ENCODE measurements at regions not wholly inside any gene's neighbourhood (a gene's known extent, or its start where the extent isn't known, plus 50 kb on each side); places are given as distances from the start of the nearest gene placed in this dataset.

DNA sequence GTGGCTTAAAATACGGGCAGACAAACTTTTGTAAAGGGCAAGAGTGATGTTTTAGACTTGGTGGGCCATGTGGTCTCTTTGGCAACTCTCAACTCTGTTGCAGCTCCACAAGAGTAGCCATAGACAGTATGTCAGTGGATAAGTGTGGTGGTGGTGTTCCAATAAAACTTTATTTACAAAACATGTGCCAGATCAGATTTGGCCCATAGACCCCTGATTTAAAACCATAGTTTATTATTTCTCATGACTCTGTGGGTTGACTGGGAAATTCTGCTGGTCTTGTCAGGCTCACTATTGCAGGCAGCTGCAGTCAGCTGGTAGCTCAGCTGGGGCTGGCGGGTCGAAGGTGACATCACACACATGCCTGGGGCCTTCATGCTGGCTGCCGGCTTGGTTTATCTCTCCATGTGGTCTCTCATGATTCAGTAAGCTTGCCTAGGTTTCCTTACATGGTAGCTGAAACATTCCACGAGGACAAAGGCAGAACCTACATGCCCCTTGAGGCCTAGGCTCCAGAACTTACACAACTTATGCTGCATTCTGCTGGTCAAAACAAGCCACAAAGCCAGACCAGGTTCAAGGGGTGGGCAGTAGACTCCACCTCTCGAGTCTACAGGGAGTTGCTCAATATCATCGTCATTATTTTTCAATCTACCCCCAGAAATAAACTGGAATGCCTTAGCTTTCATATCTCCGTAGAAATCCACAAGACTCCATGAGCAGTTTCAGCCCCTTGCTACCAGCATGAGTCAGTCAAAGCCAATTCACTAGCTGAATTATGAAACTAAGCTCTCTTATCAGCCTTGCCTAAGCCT, 245.7 kb downstream of the WDR11 start:
- ATAC-seq: peak in 2 of 4 donors; percentile 46 to 58

DNA sequence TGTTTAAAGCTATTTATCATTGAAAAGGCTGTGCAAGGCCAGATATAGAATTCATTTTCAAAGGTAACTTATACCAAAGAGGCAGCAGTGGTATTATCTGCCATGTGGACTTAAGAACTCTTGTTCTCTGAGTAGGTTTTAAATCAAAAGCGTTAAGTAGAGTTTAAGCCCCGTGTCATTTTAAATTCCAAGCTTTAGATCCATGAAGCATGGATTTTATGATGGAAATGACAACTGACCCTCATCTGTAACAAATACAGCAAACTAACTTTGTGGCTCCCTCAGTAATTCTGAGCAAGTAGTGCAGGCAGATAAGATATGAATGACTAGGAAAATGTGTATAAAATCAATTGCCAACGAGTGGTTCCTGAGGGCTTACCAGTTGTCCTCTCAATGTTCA, 247.0 kb downstream of the WDR11 start:
- TF ChIP-seq, protein P1, sequence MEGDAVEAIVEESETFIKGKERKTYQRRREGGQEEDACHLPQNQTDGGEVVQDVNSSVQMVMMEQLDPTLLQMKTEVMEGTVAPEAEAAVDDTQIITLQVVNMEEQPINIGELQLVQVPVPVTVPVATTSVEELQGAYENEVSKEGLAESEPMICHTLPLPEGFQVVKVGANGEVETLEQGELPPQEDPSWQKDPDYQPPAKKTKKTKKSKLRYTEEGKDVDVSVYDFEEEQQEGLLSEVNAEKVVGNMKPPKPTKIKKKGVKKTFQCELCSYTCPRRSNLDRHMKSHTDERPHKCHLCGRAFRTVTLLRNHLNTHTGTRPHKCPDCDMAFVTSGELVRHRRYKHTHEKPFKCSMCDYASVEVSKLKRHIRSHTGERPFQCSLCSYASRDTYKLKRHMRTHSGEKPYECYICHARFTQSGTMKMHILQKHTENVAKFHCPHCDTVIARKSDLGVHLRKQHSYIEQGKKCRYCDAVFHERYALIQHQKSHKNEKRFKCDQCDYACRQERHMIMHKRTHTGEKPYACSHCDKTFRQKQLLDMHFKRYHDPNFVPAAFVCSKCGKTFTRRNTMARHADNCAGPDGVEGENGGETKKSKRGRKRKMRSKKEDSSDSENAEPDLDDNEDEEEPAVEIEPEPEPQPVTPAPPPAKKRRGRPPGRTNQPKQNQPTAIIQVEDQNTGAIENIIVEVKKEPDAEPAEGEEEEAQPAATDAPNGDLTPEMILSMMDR (IDR thresholded peaks at IDR 0.05): no peak
- Histone ChIP-seq H3K4me3 (no peak overlapping the region), H3K36me3 (no peaks in the 10 kb centered on the region), H3K27me3 (no peaks in the 10 kb centered on the region), H3K9me3 (no peaks in the 10 kb centered on the region), H3K27ac (no peak overlapping the region), H3K4me1 (no peaks in the 10 kb centered on the region)
- 31 to 39% methylated on average over 3 of the region's 3 CpGs for WGBS, 2 donors
- ATAC-seq (no peak), DNase-seq (no peak), FAIRE-seq (no peak)
- intact Hi-C loops (cut with DNase I): no loop called here

More for the DNA sequence above, 245.7 kb downstream of the WDR11 start:
- H3K4me1 ChIP-seq: no peaks in the 10 kb centered on the region
- intact Hi-C loops (cut with DNase I): no loop called here
- H3K27ac ChIP-seq: no peak overlapping the region
- no peak for DNase-seq
- no peak for FAIRE-seq
- H3K4me3 ChIP-seq: no peak overlapping the region
- WGBS, 2 donors: 70 to 81% methylated on average over 8 of the region's 8 CpGs
- H3K36me3 ChIP-seq: no peaks in the 10 kb centered on the region
- H3K27me3 ChIP-seq: no peaks in the 10 kb centered on the region
- no peaks in the 10 kb centered on the region for H3K9me3 ChIP-seq
- TF ChIP-seq, protein P1 (IDR thresholded peaks at IDR 0.05): no peak

DNA sequence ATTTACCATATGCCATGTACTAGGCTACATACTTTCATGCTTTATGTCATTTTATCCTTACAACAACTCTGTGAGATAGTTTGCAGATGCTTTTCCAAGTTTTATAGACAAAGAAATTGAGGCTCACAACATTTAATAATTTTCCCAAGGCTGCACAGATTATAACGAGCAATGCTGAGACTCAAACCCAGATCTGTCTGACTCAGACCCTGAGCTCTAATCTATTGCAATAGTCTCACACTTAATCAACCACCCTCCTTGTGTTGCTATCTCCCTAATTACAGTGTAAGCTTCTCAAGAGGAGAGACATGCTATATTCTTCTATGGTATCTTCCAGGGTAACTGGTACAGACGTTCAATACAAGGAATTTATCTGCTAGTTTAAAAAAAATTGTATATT, 247.6 kb downstream of the WDR11 start:
- WGBS, 2 donors: 64 to 69% methylated on average over 2 of the region's 2 CpGs
- TF ChIP-seq, protein P1 (IDR thresholded peaks at IDR 0.05): no peak
- ATAC-seq (no peak), FAIRE-seq (no peak), DNase-seq (no peak)
- H3K27me3 ChIP-seq: no peaks in the 10 kb centered on the region
- no peak overlapping the region for H3K27ac ChIP-seq
- H3K9me3 ChIP-seq: no peaks in the 10 kb centered on the region
- H3K4me1 ChIP-seq: no peaks in the 10 kb centered on the region
- H3K4me3 ChIP-seq: no peak overlapping the region
- no peaks in the 10 kb centered on the region for H3K36me3 ChIP-seq
- intact Hi-C loops (cut with DNase I): no loop called here

DNA sequence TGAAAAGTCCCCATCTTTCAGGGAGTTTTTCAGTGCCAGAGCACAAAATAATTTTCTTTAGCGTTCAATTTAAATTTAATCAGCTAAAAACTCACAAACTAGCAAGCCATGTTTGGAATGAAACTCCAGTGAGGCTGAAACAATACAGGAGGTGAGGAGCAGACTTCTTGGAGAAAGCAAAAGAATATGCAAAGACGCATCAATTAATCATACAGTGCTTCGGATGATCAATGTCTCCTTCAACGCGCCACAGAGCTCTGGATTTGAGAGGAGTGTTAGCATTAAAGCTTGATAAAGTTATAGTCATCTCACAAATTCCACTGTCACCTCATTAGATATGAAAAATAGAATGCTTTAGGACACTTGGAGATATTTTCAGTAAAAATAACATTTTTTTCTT, 248.0 kb downstream of the WDR11 start:
- no peak for FAIRE-seq

DNA sequence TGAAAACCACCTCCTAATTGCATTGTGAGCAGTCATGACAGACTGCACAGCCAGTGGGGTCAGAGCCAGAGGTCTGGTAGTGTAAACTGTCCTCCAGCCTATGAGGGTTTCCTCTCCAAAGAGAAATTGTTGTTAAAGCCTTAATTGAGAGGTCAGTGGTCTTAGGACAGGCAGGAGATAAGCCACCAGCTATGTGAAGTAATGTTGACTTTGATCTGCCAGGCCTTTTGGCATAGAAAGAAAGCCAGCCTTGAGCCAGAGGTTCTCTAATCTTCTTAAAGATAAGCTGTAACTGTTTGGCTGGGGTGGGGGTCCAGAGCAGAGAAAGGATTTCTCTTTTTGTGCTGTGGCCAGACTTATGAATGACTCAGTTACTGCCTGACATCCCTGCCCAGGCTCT, 248.4 kb downstream of the WDR11 start:
- DNase-seq (no peak), FAIRE-seq (no peak), ATAC-seq (no peak)
- H3K4me3 ChIP-seq: no peak overlapping the region
- H3K36me3 ChIP-seq: no peaks in the 10 kb centered on the region
- H3K27ac ChIP-seq: no peak overlapping the region
- intact Hi-C loops (cut with DNase I): no loop called here
- no peaks in the 10 kb centered on the region for H3K9me3 ChIP-seq
- H3K27me3 ChIP-seq: no peaks in the 10 kb centered on the region
- TF ChIP-seq, protein P1 (IDR thresholded peaks at IDR 0.05): no peak
- H3K4me1 ChIP-seq: no peaks in the 10 kb centered on the region

More for the DNA sequence above, 248.0 kb downstream of the WDR11 start:
- H3K27me3 ChIP-seq: no peaks in the 10 kb centered on the region
- intact Hi-C loops (cut with DNase I): no loop called here
- TF ChIP-seq, protein P1 (IDR thresholded peaks at IDR 0.05): no peak
- no peaks in the 10 kb centered on the region for H3K36me3 ChIP-seq
- DNase-seq (no peak), ATAC-seq (no peak)
- H3K4me1 ChIP-seq: no peaks in the 10 kb centered on the region
- H3K4me3 ChIP-seq: no peak overlapping the region
- no peaks in the 10 kb centered on the region for H3K9me3 ChIP-seq
- H3K27ac ChIP-seq: no peak overlapping the region
- 73 to 79% methylated on average over 5 of the region's 5 CpGs for WGBS, 2 donors
